Natural killer cell (primary cell): ENCODE measurements at regions not wholly inside any gene's neighbourhood (a gene's known extent, or its start where the extent isn't known, plus 50 kb on each side); places are given as distances from the start of the nearest gene placed in this dataset.

Experiments
- ATAC-seq, 3 donors: fragments of 150-1000 bp in 2 of 3; fragments of 200-7000 bp in 1 of 3; cut with Tn5 transposase; 1 replicate in 1 of 3; 2 replicates in 2 of 3; pipeline ENCODE4 v1.10.0; 2021; ENCODE audit warnings: mild to moderate bottlenecking in 2 of 3, moderate library complexity in 2 of 3
- DNase-seq, 2 donors: peaks; one replicate each; pipeline versions ENCODE4 v3.0.0 to v3.0.0-alpha.2; 2013 to 2021; ENCODE audit warnings: mixed read lengths in 1 of 2
- H3K27ac ChIP-seq: one replicate; pipeline ENCODE4 v1.5.1; 2013; ENCODE audit warnings: mild to moderate bottlenecking, low read length
- H3K27me3 ChIP-seq: one replicate; pipeline ENCODE4 v1.6.1; 2013; ENCODE audit warnings: low read length; ENCODE audit not compliant: control insufficient read depth, insufficient read depth
- H3K36me3 ChIP-seq: one replicate; pipeline ENCODE4 v1.6.1; 2013; ENCODE audit warnings: low read length; ENCODE audit not compliant: control insufficient read depth, insufficient read depth
- H3K4me1 ChIP-seq: one replicate; pipeline ENCODE4 v1.6.1; 2013; ENCODE audit warnings: low read length; ENCODE audit not compliant: control insufficient read depth, insufficient read depth
- H3K4me3 ChIP-seq: one replicate; pipeline ENCODE4 v1.5.1; 2013; ENCODE audit warnings: low read length
- H3K9me3 ChIP-seq: one replicate; pipeline ENCODE4 v1.6.1; 2013; ENCODE audit warnings: low read length; ENCODE audit not compliant: control insufficient read depth, insufficient read depth
- H3K27ac Mint-ChIP-seq, 2 donors: one replicate each; pipeline ENCODE4 v1.8.0; 2022; ENCODE audit warnings: mild to moderate bottlenecking in 2 of 2, mixed read lengths in 2 of 2, moderate library complexity in 1 of 2
- H3K27me3 Mint-ChIP-seq, 2 donors: one replicate each; pipeline ENCODE4 v1.8.0; 2022; ENCODE audit warnings: low read depth in 2 of 2, mixed read lengths in 2 of 2
- H3K36me3 Mint-ChIP-seq: one replicate; pipeline ENCODE4 v1.8.0; 2022; ENCODE audit warnings: mixed read lengths
- H3K4me1 Mint-ChIP-seq, 2 donors: one replicate each; pipeline ENCODE4 v1.8.0; 2022; ENCODE audit warnings: mixed read lengths in 2 of 2
- H3K4me3 Mint-ChIP-seq: one replicate; pipeline ENCODE4 v1.8.0; 2022; ENCODE audit warnings: mild to moderate bottlenecking, moderate library complexity, mixed read lengths
- H3K9me3 Mint-ChIP-seq, 2 donors: one replicate each; pipeline ENCODE4 v1.8.0; 2022; ENCODE audit warnings: mixed read lengths in 2 of 2
- WGBS: methylation state at CpG from one replicate; pipeline ENCODE4 v1.1.7; 2013; ENCODE audit warnings: missing lambda C conversion rate; ENCODE audit not compliant: insufficient coverage; 5-methylcytosine and 5-hydroxymethylcytosine counted together
- intact Hi-C: fragments of 100-400 bp; cut with micrococcal nuclease; formaldehyde crosslinking; loops from one replicate; pipeline ENCODE4 v1.14.2; 2022
- TF ChIP-seq, protein P1 (sequence below): fragments of 200-600 bp; IDR thresholded peaks from one replicate; pipeline ENCODE4 v1.8.0; 2022; ENCODE audit warnings: antibody characterized with exemption

- H3K27ac Mint-ChIP-seq, result no peak overlapping the region
- 77% methylated on average over 4 of the region's 4 CpGs for WGBS
- H3K4me1 Mint-ChIP-seq, result no peaks in the 10 kb centered on the region
- intact Hi-C loops, result no loop called here
- Histone ChIP-seq H3K36me3 (no peaks in the 10 kb centered on the region), H3K27me3 (no peaks in the 10 kb centered on the region), H3K4me3 (no peak overlapping the region), H3K27ac (no peak overlapping the region), H3K4me1 (no peaks in the 10 kb centered on the region), H3K9me3 (no peaks in the 10 kb centered on the region)
- no peak for ATAC-seq
- no peaks in the 10 kb centered on the region for H3K36me3 Mint-ChIP-seq
- DNase-seq, result no peak
- no peaks in the 10 kb centered on the region for H3K9me3 Mint-ChIP-seq
- TF ChIP-seq, protein P1, sequence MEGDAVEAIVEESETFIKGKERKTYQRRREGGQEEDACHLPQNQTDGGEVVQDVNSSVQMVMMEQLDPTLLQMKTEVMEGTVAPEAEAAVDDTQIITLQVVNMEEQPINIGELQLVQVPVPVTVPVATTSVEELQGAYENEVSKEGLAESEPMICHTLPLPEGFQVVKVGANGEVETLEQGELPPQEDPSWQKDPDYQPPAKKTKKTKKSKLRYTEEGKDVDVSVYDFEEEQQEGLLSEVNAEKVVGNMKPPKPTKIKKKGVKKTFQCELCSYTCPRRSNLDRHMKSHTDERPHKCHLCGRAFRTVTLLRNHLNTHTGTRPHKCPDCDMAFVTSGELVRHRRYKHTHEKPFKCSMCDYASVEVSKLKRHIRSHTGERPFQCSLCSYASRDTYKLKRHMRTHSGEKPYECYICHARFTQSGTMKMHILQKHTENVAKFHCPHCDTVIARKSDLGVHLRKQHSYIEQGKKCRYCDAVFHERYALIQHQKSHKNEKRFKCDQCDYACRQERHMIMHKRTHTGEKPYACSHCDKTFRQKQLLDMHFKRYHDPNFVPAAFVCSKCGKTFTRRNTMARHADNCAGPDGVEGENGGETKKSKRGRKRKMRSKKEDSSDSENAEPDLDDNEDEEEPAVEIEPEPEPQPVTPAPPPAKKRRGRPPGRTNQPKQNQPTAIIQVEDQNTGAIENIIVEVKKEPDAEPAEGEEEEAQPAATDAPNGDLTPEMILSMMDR, result no peak
- peaks cover 7 to 17% of the 10 kb centered on the region in 2 donors for H3K27me3 Mint-ChIP-seq
- H3K4me3 Mint-ChIP-seq, result no peak overlapping the region
Measured at GRCh38 chr2:45300026-45300750, 290.9 kb upstream of the SIX2 start.

DNA sequence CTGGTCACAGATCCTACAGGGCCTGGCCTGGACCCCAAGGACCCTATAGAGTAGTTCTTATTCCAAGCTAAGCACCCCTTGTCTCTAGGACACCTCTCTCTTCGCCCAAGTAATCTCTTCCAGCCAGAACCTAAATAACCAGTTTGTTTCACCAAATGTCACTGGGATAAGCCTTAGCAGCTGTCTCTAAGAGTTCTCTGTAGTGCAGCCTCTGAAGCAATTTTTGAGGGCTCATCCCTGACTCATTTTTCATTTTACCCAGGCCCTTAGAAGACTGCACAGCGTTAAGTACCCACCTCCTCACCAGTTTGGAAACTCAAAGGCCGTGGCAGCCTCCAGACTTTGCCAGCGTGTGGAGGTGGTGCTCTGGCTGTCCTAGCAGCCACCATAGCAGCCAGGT is 290.1 kb upstream of the SIX2 start:
- Mint-ChIP-seq H3K4me1 (no peaks in the 10 kb centered on the region), H3K36me3 (no peaks in the 10 kb centered on the region), H3K9me3 (no peaks in the 10 kb centered on the region), H3K27me3 (peaks cover 9 to 17% of the 10 kb centered on the region in 2 donors), H3K4me3 (no peak overlapping the region), H3K27ac (no peak overlapping the region)
- ATAC-seq (no peak), DNase-seq (no peak)
- Histone ChIP-seq H3K36me3 (no peaks in the 10 kb centered on the region), H3K4me3 (no peak overlapping the region), H3K27me3 (no peaks in the 10 kb centered on the region), H3K27ac (no peak overlapping the region), H3K4me1 (no peaks in the 10 kb centered on the region), H3K9me3 (no peaks in the 10 kb centered on the region)
- 79% methylated on average over 4 of the region's 4 CpGs for WGBS
- intact Hi-C loops, result no loop called here
- TF ChIP-seq, protein P1, result no peak

DNA sequence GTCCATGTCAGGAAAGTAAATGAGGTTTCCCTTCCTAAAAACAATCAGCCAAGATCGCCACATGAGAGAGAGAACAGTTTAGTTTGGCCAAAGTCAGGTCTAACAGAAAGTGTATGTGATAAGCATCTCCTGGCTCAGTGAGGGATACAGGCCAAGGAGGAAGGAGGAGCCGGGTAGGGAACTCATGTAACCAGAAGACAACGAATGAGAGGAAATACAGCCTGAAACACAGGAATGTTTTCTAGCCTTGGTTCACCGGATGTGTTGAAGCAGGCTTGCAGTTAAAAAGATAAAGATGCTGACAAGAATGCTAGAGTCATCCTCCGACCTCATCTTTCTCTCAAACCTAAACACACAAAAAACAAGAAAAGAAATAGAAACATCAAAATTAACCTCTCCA is 283.9 kb upstream of the SIX2 start:
- Mint-ChIP-seq H3K27me3 (peaks cover 10 to 25% of the 10 kb centered on the region in 2 donors), H3K4me1 (no peaks in the 10 kb centered on the region), H3K9me3 (no peaks in the 10 kb centered on the region), H3K36me3 (no peaks in the 10 kb centered on the region), H3K4me3 (no peak overlapping the region), H3K27ac (no peak overlapping the region)
- intact Hi-C loops, result no loop called here
- TF ChIP-seq, protein P1, result no peak
- no peak for DNase-seq
- no peak overlapping the region for H3K4me3 ChIP-seq
- 56% methylated on average over 5 of the region's 5 CpGs for WGBS
- no peak overlapping the region for H3K27ac ChIP-seq
- H3K9me3 ChIP-seq, result no peaks in the 10 kb centered on the region
- no peak for ATAC-seq
- H3K27me3 ChIP-seq, result no peaks in the 10 kb centered on the region
- no peaks in the 10 kb centered on the region for H3K36me3 ChIP-seq
- H3K4me1 ChIP-seq, result no peaks in the 10 kb centered on the region

GRCh38 chr2:45291296-45291701 is 282.0 kb upstream of the SIX2 start:
- no peak for ATAC-seq
- Mint-ChIP-seq H3K4me3 (no peak overlapping the region), H3K9me3 (no peaks in the 10 kb centered on the region), H3K4me1 (no peaks in the 10 kb centered on the region), H3K27ac (no peak overlapping the region), H3K36me3 (no peaks in the 10 kb centered on the region), H3K27me3 (peaks cover 10 to 37% of the 10 kb centered on the region in 2 donors)
- no peak for DNase-seq
- H3K4me3 ChIP-seq, result no peak overlapping the region
- intact Hi-C loops, result no loop called here
- WGBS, result 80% methylated on average over 3 of the region's 4 CpGs
- no peaks in the 10 kb centered on the region for H3K27me3 ChIP-seq
- no peaks in the 10 kb centered on the region for H3K9me3 ChIP-seq
- no peaks in the 10 kb centered on the region for H3K36me3 ChIP-seq
- no peak overlapping the region for H3K27ac ChIP-seq
- H3K4me1 ChIP-seq, result no peaks in the 10 kb centered on the region
- TF ChIP-seq, protein P1, result no peak
